Mucosa of descending colon (tissue), 3 donors: ENCODE measurements at regions not wholly inside any gene's neighbourhood (a gene's known extent, or its start where the extent isn't known, plus 50 kb on each side); places are given as distances from the start of the nearest gene placed in this dataset.
"Not testable (repeated sequence)": the region's sequence is repeated elsewhere in the genome, so short reads cannot be mapped to it uniquely, and the experiment has no call there.

Experiments
- ATAC-seq: fragments of 200-7000 bp; cut with Tn5 transposase; one replicate; pipeline ENCODE4 v1.9.1; 2020; ENCODE audit warnings: mild to moderate bottlenecking, moderate library complexity
- DNase-seq, 3 donors: peaks; one replicate each; pipeline ENCODE4 v3.0.0-alpha.2; 2020
- H3K36me3 ChIP-seq: fragments of 200-600 bp; one replicate; pipeline ENCODE4 v1.8.0; 2021; ENCODE audit warnings: low read depth, mild to moderate bottlenecking
- H3K4me1 ChIP-seq: fragments of 200-600 bp; one replicate; pipeline ENCODE4 v1.8.0; 2021; ENCODE audit warnings: low read depth, mild to moderate bottlenecking
- H3K4me3 ChIP-seq: fragments of 200-600 bp; one replicate; pipeline ENCODE4 v1.8.0; 2021; ENCODE audit warnings: mild to moderate bottlenecking
- H3K9me3 ChIP-seq: fragments of 200-600 bp; one replicate; pipeline ENCODE4 v1.8.0; 2021; ENCODE audit warnings: mild to moderate bottlenecking
- intact Hi-C, 2 donors: fragments of 100-400 bp; cut with DNase I in 1 of 2; cut with micrococcal nuclease in 1 of 2; formaldehyde crosslinking; loops; one replicate each; pipeline versions ENCODE4 v1.11.0 to v1.11.1; 2022; cut with DNase I, micrococcal nuclease
- TF ChIP-seq, protein P1 (sequence below): fragments of 200-600 bp; IDR thresholded peaks from one replicate; pipeline ENCODE4 v1.8.0; 2022; ENCODE audit warnings: antibody characterized with exemption, mild to moderate bottlenecking
- donor health status: DM: no; HTN: no; CAD: no; lungs with moderate emphysema.
- donor health status: DM: no; HTN: no; CAD: no.
- donor health status: DM: no; HTN: yes; CAD: no.

DNA sequence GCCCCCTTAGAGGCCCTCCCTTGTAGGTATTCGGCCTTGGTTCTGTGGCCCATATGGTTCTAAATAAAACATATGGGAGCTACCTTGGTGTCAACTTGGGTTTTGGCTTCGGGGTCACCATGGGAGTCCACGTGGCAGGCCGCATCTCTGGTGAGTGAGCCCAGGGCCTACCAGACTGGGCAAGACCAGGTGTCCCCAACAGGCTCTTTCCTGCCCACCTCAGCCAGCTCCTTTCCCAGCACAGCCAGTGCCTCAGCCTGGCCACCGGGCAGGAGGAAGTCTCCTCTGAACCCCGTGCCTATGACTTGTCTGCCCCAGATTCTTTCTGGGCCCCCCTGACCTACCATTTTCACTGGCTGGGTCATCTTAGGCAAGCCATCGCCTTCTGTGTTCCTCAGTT, 268.8 kb upstream of the TEKT4 start:
- DNase-seq: no peak
- intact Hi-C loops: no loop called here
- H3K4me1 ChIP-seq: no peaks in the 10 kb centered on the region
- no peaks in the 10 kb centered on the region for H3K36me3 ChIP-seq
- TF ChIP-seq, protein P1, sequence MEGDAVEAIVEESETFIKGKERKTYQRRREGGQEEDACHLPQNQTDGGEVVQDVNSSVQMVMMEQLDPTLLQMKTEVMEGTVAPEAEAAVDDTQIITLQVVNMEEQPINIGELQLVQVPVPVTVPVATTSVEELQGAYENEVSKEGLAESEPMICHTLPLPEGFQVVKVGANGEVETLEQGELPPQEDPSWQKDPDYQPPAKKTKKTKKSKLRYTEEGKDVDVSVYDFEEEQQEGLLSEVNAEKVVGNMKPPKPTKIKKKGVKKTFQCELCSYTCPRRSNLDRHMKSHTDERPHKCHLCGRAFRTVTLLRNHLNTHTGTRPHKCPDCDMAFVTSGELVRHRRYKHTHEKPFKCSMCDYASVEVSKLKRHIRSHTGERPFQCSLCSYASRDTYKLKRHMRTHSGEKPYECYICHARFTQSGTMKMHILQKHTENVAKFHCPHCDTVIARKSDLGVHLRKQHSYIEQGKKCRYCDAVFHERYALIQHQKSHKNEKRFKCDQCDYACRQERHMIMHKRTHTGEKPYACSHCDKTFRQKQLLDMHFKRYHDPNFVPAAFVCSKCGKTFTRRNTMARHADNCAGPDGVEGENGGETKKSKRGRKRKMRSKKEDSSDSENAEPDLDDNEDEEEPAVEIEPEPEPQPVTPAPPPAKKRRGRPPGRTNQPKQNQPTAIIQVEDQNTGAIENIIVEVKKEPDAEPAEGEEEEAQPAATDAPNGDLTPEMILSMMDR: no peak
- H3K4me3 ChIP-seq: no peak overlapping the region
- ATAC-seq: no peak
- no peaks in the 10 kb centered on the region for H3K9me3 ChIP-seq

DNA sequence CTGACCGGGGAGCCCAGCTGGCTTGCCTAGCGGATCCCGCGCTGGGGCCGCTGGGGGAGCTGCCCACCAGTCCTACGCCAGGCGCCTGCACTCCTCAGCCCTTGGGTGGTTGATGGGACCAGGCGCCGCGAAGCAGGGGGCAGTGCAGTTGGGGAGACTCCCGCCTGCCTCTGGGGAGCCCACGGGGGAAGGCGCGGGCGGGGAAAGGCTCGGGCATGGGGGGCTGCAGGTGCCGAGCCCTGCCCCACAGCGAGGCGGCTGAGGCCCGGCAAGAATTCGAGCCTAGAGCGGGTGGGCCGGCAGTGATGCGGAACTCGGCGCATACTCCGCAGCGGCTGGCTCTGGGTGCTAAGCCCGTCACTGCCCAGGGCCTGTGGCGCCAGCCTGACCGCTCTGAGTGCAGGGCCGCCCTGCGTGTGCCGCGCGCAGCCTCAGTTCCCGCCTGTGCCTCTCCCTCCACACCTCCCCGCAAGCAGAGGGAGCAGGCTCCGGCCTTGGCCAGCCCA, 249.1 kb upstream of the TEKT4 start:
- DNase-seq (peak in 1 of 3 donors; percentile 33), ATAC-seq (no peak)
- Histone ChIP-seq H3K9me3 (no peaks in the 10 kb centered on the region), H3K4me1 (no peaks in the 10 kb centered on the region), H3K36me3 (no peaks in the 10 kb centered on the region), H3K4me3 (no peak overlapping the region)
- intact Hi-C loops: no loop called here
- TF ChIP-seq, protein P1: no peak

DNA sequence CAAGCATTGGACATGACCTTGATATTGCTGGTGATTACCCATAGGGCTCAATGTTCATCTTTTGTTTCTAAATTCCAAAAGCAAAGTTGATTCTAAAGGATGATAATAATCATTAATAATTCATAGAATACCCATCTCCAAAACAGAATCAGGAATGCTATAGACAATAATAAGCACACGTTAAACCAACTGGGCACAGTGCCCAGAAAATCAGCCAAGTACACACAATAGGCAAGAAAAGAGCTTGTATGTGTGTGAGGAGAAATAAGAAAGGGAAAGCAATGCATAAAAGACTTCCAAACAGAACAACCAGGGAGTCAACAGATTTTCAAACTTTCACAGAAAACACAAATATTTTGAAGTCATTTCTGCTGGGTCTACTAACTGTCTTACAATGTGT, 242.3 kb upstream of the TEKT4 start:
- H3K9me3 ChIP-seq, H3K4me1 ChIP-seq, H3K36me3 ChIP-seq, H3K4me3 ChIP-seq, intact Hi-C loops, DNase-seq, ATAC-seq: not testable (repeated sequence)

DNA sequence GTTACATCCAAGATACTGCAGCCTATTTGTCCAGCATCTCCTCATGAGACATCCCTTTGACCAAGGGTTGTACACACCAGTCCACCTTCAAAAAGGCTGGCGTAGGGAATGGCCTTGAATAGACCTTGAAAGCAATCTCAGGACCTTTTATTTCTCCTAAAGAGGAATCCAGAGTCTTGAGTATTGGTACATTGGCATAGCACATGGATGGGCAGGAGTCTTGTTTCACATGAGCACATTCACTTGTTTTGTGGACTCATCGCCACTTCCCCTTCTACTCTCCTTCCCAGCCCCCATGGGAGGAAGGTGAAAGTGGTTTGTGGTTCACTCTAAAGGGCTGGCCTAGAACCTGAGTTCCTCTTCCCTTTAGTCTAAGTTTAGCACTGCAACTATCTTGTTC, 229.8 kb upstream of the TEKT4 start:
- H3K9me3 ChIP-seq, intact Hi-C loops, H3K36me3 ChIP-seq, H3K4me3 ChIP-seq, DNase-seq, H3K4me1 ChIP-seq, ATAC-seq: not testable (repeated sequence)

DNA sequence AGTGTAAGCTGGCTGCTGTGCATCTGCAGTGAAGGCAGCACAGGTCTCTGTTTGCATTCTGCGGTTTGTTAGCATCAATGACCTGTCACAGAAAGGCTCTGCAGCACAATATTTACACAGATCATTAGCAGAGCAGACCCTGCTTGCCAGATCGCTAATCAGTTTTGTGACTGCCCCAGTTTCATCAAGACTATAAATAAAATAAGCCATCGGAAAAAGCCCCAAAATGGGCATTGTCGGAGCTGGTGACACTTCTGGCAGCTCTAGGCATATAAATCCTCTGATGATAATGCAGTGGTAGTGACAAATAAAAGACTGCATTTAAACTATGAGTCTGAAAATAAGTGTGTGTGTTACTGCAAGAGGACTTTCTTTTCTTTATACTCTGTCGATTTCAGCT, 219.1 kb upstream of the TEKT4 start:
- intact Hi-C loops, H3K36me3 ChIP-seq, H3K9me3 ChIP-seq, H3K4me1 ChIP-seq, DNase-seq, H3K4me3 ChIP-seq, ATAC-seq: not testable (repeated sequence)

DNA sequence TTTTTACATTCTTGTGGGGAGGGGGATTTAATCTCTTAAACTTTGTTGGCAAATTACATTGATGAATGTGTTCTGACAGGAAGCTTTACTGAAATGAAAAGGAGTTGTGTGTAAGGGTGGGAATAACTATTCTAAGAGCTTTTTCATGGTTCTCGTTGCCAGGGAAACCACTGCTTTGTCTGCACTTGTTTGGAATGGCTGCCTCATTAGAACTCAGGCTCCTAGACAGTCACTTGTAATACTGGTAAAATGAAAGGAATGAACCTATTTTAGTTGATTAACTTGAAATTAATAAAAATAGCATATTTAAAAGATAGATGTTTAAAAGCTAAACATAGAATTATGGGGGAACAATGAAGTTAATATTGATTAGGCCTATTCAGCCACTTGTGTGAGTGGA, 201.4 kb upstream of the TEKT4 start:
- H3K36me3 ChIP-seq, H3K4me3 ChIP-seq, H3K9me3 ChIP-seq, DNase-seq, ATAC-seq, intact Hi-C loops, H3K4me1 ChIP-seq: not testable (repeated sequence)

DNA sequence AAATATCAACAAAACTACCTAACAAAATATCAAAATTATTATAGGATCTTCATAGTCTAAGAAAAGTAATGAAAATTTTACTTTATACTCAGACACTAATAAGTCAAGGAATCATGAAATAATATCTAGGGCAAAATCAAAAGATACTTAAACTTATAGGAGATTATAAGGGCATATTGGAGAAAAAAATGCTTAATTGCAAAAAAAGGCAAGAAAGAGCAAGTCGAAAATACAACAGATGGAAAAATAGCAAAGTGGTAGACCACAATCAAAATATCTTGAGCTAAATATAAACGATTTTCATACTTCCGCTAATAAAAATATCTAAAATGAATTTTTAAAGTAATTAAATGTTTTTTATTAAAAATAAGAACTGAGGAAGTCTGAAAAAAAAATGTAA, 177.0 kb upstream of the TEKT4 start:
- H3K4me1 ChIP-seq, H3K4me3 ChIP-seq, DNase-seq, H3K36me3 ChIP-seq, intact Hi-C loops, H3K9me3 ChIP-seq, ATAC-seq: not testable (repeated sequence)

DNA sequence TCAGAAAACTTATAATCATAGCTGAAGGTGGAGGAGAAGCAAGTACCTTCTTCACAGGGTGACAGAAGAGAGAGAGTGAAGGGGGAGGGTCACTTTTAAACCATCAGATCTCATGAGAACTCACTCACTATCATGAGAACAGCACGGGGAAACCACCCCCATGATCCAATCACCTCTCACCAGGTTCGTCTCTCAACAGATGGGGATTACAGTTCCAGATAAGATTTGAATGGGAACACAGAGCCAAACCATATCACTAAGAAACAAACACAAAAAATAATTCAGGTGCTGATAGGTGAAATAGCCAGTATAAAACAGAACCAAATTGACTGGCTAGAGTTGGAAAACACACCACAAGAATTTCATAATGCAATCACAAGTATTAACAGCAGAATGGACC, 162.2 kb upstream of the TEKT4 start:
- H3K36me3 ChIP-seq, DNase-seq, H3K4me1 ChIP-seq, ATAC-seq, H3K4me3 ChIP-seq, H3K9me3 ChIP-seq, intact Hi-C loops: not testable (repeated sequence)

DNA sequence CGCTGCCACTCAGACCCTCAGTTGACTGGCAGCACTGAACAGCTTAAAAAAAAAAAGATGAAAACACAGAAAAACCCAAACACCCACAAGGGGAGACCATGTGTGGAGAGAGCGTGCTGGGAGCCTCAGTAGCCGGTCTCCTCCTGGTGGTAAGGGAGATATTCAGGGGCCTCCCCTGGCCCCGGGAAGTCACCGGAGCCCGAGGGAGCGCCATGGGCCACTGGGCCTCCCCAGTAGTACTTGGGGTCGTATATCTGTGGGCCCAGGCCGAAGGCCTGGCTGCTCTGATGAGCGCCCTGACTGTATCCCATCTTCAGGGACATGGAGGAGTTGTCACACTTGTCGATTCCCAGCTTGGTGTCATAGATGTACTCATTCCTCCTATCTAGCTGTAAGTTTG, 145.7 kb upstream of the TEKT4 start:
- TF ChIP-seq, protein P1: no peak
- intact Hi-C loops: no loop called here
- no peak overlapping the region for H3K4me3 ChIP-seq

DNA sequence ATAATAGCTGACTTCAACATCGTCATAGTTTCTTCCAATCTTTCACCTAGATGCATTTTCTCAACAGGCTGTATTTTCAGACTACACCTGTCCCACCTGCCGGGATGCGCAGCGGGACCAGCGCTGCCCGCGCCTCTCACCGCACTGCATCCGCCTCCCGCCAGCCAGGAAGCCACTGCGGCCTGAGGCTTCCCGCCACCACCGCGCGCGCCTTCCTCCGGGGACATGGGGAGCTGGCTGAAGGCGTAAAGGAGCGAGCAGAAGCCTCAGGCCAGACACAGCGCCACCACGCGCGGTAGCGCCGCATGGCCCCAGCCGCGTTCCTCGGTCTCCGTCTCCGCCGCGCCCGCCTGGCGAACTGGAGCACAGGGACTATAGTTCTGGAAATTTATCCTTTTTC, 135.7 kb upstream of the TEKT4 start:
- H3K4me3 ChIP-seq, ATAC-seq, H3K4me1 ChIP-seq, DNase-seq, H3K9me3 ChIP-seq, intact Hi-C loops, H3K36me3 ChIP-seq: not testable (repeated sequence)

More for the DNA sequence above, 145.7 kb upstream of the TEKT4 start:
- DNase-seq (no peak), ATAC-seq (no peak)
- H3K9me3 ChIP-seq: no peaks in the 10 kb centered on the region
- H3K36me3 ChIP-seq: no peaks in the 10 kb centered on the region
- H3K4me1 ChIP-seq: no peaks in the 10 kb centered on the region

DNA sequence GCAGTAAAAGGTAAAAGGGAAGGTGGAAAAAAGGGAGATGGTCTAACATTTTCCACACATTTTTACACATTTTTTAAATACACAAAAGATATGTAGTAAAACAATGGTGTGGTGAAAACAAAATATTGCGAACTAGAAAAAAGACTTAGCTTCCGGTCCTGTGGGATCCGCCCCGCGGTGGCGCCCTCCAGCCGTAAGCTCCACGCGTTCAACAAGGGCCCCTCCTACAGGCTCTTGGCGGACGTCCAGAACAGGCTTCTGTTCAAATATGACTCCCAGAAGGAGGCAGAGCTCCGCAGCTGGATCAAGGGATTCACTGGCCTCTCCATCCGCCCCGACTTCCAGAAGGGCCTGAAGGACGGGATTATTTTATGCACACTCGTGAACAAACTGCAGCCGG, 134.1 kb upstream of the TEKT4 start:
- H3K9me3 ChIP-seq, DNase-seq, H3K4me3 ChIP-seq, H3K4me1 ChIP-seq, intact Hi-C loops, ATAC-seq, H3K36me3 ChIP-seq: not testable (repeated sequence)

DNA sequence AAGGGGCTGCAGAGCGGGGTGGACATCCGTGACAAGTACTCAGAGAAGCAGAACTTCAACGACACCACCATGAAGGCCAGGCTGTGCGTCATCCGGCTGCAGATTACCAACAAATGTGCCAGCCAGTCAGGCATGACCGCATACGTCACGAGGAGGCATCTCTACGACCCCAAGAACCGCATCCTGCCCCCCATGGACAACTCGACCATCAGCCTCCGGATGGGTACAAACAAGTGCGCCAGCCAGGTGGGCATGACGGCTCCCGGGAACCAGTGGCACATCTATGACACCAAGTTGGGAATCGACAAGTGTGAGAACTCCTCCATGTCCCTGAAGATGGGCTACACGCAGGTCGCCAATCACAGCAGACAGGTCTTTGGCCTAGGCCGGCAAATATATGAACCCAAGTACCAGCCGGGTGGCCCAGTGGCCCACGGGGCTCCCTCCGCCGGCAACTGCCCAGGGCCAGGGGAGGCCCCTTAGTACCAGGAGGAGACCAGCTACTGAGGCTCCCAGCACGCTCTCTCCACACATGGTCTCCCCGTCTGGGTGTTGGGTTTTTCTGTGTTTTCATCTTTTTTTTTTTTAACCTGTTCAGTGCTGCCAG, 133.4 kb upstream of the TEKT4 start:
- intact Hi-C loops, H3K4me1 ChIP-seq, H3K9me3 ChIP-seq, H3K36me3 ChIP-seq, ATAC-seq, H3K4me3 ChIP-seq, DNase-seq: not testable (repeated sequence)
